ENCODE measurements at regions not wholly inside any gene's neighbourhood (a gene's known extent, or its start where the extent isn't known, plus 50 kb on each side); places are given as distances from the start of the nearest gene placed in this dataset.
"Not testable (repeated sequence)": the region's sequence is repeated elsewhere in the genome, so short reads cannot be mapped to it uniquely, and the experiment has no call there.

GRCh38 chr2:194087089-194087958 is 1569.7 kb upstream of the SLC39A10 start:
- DNase-seq: no peak
- in situ Hi-C loops (cut with HindIII; ENCODE audit: low pct_ligation_motif_present, low pct_unique_long_range_greater_than_20kb, low sequenced_read_pairs): no loop called here

- in situ Hi-C loops (cut with HindIII; ENCODE audit: low pct_ligation_motif_present, low pct_unique_long_range_greater_than_20kb, low sequenced_read_pairs): no loop called here
- no peak for DNase-seq
These were observed 1570.9 kb upstream of the SLC39A10 start for GRCh38 chr2:194086129-194086528.

- in situ Hi-C loops (cut with HindIII; ENCODE audit: low pct_ligation_motif_present, low pct_unique_long_range_greater_than_20kb, low sequenced_read_pairs): no loop called here
These were observed 1577.0 kb upstream of the SLC39A10 start for GRCh38 chr2:194079989-194080388.

GRCh38 chr2:194077366-194077765 is 1579.7 kb upstream of the SLC39A10 start:
- no peak for DNase-seq
- in situ Hi-C loops (cut with HindIII; ENCODE audit: low pct_ligation_motif_present, low pct_unique_long_range_greater_than_20kb, low sequenced_read_pairs): no loop called here

More at GRCh38 chr2:194079989-194080388, 1577.0 kb upstream of the SLC39A10 start:
- no peak for DNase-seq

GRCh38 chr2:194062401-194062800 is 1594.6 kb upstream of the SLC39A10 start:
- no peak for DNase-seq
- in situ Hi-C loops (cut with HindIII; ENCODE audit: low pct_ligation_motif_present, low pct_unique_long_range_greater_than_20kb, low sequenced_read_pairs): no loop called here

- in situ Hi-C loops (cut with HindIII; ENCODE audit: low pct_ligation_motif_present, low pct_unique_long_range_greater_than_20kb, low sequenced_read_pairs): no loop called here
- DNase-seq: no peak
These were observed 1596.8 kb upstream of the SLC39A10 start for GRCh38 chr2:194060269-194060668.

GRCh38 chr2:194054313-194054712 is 1602.7 kb upstream of the SLC39A10 start:
- in situ Hi-C loops (cut with HindIII; ENCODE audit: low pct_ligation_motif_present, low pct_unique_long_range_greater_than_20kb, low sequenced_read_pairs): no loop called here
- no peak for DNase-seq

- no peak for DNase-seq
- in situ Hi-C loops (cut with HindIII; ENCODE audit: low pct_ligation_motif_present, low pct_unique_long_range_greater_than_20kb, low sequenced_read_pairs): no loop called here
These were observed 1612.7 kb upstream of the SLC39A10 start for GRCh38 chr2:194044321-194044720.

- in situ Hi-C loops (cut with HindIII; ENCODE audit: low pct_ligation_motif_present, low pct_unique_long_range_greater_than_20kb, low sequenced_read_pairs); DNase-seq: not testable (repeated sequence)
These were observed 1635.9 kb upstream of the SLC39A10 start for GRCh38 chr2:194021130-194021529.

- no peak for DNase-seq
- in situ Hi-C loops (cut with HindIII; ENCODE audit: low pct_ligation_motif_present, low pct_unique_long_range_greater_than_20kb, low sequenced_read_pairs): no loop called here
These were observed 1636.9 kb upstream of the SLC39A10 start for GRCh38 chr2:194020155-194020554.

GRCh38 chr2:194015751-194016150 is 1641.3 kb upstream of the SLC39A10 start:
- no peak for DNase-seq
- in situ Hi-C loops (cut with HindIII; ENCODE audit: low pct_ligation_motif_present, low pct_unique_long_range_greater_than_20kb, low sequenced_read_pairs): no loop called here

- in situ Hi-C loops (cut with HindIII; ENCODE audit: low pct_ligation_motif_present, low pct_unique_long_range_greater_than_20kb, low sequenced_read_pairs): no loop called here
- no peak for DNase-seq
These were observed 1642.4 kb upstream of the SLC39A10 start for GRCh38 chr2:194014639-194015038.

GRCh38 chr2:194004590-194005206 is 1652.3 kb upstream of the SLC39A10 start:
- no peak for DNase-seq

GRCh38 chr2:194003911-194004310 is 1653.1 kb upstream of the SLC39A10 start:
- in situ Hi-C loops (cut with HindIII; ENCODE audit: low pct_ligation_motif_present, low pct_unique_long_range_greater_than_20kb, low sequenced_read_pairs): no loop called here
- DNase-seq: no peak

More at GRCh38 chr2:194004590-194005206, 1652.3 kb upstream of the SLC39A10 start:
- in situ Hi-C loops (cut with HindIII; ENCODE audit: low pct_ligation_motif_present, low pct_unique_long_range_greater_than_20kb, low sequenced_read_pairs): no loop called here

GRCh38 chr2:194002699-194003368 is 1654.2 kb upstream of the SLC39A10 start:
- no peak for DNase-seq
- in situ Hi-C loops (cut with HindIII; ENCODE audit: low pct_ligation_motif_present, low pct_unique_long_range_greater_than_20kb, low sequenced_read_pairs): no loop called here

GRCh38 chr2:193990868-193991267 is 1666.2 kb upstream of the SLC39A10 start:
- in situ Hi-C loops (cut with HindIII; ENCODE audit: low pct_ligation_motif_present, low pct_unique_long_range_greater_than_20kb, low sequenced_read_pairs): no loop called here
- no peak for DNase-seq

GRCh38 chr2:193989645-193990044 is 1667.4 kb upstream of the SLC39A10 start:
- DNase-seq: no peak
- in situ Hi-C loops (cut with HindIII; ENCODE audit: low pct_ligation_motif_present, low pct_unique_long_range_greater_than_20kb, low sequenced_read_pairs): no loop called here

- no peak for DNase-seq
- in situ Hi-C loops (cut with HindIII; ENCODE audit: low pct_ligation_motif_present, low pct_unique_long_range_greater_than_20kb, low sequenced_read_pairs): no loop called here
These were observed 1668.2 kb upstream of the SLC39A10 start for GRCh38 chr2:193988784-193989183.

GRCh38 chr2:193985272-193985671 is 1671.8 kb upstream of the SLC39A10 start:
- no peak for DNase-seq
- in situ Hi-C loops (cut with HindIII; ENCODE audit: low pct_ligation_motif_present, low pct_unique_long_range_greater_than_20kb, low sequenced_read_pairs): no loop called here

Measured in ACHN (cell line).